H1 (cell line): ENCODE measurements at regions not wholly inside any gene's neighbourhood (a gene's known extent, or its start where the extent isn't known, plus 50 kb on each side); places are given as distances from the start of the nearest gene placed in this dataset.

Experiments
- BCL11A ChIP-seq, 2 experiments: IDR thresholded peaks; one replicate each; pipeline ENCODE4 v1.6.1; 2011; ENCODE audit warnings: low read depth in 2 of 2, low read length in 2 of 2, mild to moderate bottlenecking in 2 of 2
- POLR2AphosphoS5 ChIP-seq: IDR thresholded peaks from 2 replicates; pipeline ENCODE4 v1.6.1; 2011; ENCODE audit warnings: low read depth, low read length
- RNF2 ChIP-seq: fragments of 200-900, 300-1000 bp; sonication (generic); IDR thresholded peaks from 2 replicates; pipeline ENCODE4 v1.7.1; 2016; ENCODE audit warnings: borderline replicate concordance, low read depth, mild to moderate bottlenecking, antibody characterized with exemption, low read length; ENCODE audit not compliant: poor library complexity, severe bottlenecking; ENCODE audit errors: missing control alignments
- TF ChIP-seq, protein P1 (sequence below): fragments of 300-600 bp; sonication (generic); IDR thresholded peaks from 2 replicates; pipeline ENCODE4 v1.7.1; 2012; ENCODE audit warnings: low read length, moderate library complexity, mild to moderate bottlenecking, inconsistent platforms; ENCODE audit not compliant: insufficient replicate concordance
- TF ChIP-seq, protein P2 (sequence below): IDR thresholded peaks from 2 replicates; pipeline ENCODE4 v1.6.1; 2012; ENCODE audit warnings: low read length, inconsistent platforms

DNA sequence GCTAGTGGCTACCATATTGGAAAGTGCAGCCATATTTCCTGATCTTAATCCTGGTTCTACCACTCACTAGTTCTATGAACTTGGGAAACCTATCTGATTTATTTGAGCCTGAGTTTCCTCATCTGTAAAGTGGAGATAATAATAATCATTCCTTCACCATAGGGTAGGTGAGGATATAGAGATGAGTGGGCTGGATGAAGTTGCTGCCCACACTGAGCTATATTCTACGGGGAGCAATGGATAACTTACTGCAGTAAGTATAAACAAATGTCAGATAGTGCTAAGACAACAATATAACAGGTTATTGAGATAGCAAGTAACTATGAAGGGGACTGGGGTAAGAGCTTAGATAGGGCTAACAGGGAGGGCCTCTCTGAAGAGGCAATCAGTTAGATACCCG lies 251.5 kb upstream of the ADAMTS9 start (continued):
- TF ChIP-seq, protein P1, sequence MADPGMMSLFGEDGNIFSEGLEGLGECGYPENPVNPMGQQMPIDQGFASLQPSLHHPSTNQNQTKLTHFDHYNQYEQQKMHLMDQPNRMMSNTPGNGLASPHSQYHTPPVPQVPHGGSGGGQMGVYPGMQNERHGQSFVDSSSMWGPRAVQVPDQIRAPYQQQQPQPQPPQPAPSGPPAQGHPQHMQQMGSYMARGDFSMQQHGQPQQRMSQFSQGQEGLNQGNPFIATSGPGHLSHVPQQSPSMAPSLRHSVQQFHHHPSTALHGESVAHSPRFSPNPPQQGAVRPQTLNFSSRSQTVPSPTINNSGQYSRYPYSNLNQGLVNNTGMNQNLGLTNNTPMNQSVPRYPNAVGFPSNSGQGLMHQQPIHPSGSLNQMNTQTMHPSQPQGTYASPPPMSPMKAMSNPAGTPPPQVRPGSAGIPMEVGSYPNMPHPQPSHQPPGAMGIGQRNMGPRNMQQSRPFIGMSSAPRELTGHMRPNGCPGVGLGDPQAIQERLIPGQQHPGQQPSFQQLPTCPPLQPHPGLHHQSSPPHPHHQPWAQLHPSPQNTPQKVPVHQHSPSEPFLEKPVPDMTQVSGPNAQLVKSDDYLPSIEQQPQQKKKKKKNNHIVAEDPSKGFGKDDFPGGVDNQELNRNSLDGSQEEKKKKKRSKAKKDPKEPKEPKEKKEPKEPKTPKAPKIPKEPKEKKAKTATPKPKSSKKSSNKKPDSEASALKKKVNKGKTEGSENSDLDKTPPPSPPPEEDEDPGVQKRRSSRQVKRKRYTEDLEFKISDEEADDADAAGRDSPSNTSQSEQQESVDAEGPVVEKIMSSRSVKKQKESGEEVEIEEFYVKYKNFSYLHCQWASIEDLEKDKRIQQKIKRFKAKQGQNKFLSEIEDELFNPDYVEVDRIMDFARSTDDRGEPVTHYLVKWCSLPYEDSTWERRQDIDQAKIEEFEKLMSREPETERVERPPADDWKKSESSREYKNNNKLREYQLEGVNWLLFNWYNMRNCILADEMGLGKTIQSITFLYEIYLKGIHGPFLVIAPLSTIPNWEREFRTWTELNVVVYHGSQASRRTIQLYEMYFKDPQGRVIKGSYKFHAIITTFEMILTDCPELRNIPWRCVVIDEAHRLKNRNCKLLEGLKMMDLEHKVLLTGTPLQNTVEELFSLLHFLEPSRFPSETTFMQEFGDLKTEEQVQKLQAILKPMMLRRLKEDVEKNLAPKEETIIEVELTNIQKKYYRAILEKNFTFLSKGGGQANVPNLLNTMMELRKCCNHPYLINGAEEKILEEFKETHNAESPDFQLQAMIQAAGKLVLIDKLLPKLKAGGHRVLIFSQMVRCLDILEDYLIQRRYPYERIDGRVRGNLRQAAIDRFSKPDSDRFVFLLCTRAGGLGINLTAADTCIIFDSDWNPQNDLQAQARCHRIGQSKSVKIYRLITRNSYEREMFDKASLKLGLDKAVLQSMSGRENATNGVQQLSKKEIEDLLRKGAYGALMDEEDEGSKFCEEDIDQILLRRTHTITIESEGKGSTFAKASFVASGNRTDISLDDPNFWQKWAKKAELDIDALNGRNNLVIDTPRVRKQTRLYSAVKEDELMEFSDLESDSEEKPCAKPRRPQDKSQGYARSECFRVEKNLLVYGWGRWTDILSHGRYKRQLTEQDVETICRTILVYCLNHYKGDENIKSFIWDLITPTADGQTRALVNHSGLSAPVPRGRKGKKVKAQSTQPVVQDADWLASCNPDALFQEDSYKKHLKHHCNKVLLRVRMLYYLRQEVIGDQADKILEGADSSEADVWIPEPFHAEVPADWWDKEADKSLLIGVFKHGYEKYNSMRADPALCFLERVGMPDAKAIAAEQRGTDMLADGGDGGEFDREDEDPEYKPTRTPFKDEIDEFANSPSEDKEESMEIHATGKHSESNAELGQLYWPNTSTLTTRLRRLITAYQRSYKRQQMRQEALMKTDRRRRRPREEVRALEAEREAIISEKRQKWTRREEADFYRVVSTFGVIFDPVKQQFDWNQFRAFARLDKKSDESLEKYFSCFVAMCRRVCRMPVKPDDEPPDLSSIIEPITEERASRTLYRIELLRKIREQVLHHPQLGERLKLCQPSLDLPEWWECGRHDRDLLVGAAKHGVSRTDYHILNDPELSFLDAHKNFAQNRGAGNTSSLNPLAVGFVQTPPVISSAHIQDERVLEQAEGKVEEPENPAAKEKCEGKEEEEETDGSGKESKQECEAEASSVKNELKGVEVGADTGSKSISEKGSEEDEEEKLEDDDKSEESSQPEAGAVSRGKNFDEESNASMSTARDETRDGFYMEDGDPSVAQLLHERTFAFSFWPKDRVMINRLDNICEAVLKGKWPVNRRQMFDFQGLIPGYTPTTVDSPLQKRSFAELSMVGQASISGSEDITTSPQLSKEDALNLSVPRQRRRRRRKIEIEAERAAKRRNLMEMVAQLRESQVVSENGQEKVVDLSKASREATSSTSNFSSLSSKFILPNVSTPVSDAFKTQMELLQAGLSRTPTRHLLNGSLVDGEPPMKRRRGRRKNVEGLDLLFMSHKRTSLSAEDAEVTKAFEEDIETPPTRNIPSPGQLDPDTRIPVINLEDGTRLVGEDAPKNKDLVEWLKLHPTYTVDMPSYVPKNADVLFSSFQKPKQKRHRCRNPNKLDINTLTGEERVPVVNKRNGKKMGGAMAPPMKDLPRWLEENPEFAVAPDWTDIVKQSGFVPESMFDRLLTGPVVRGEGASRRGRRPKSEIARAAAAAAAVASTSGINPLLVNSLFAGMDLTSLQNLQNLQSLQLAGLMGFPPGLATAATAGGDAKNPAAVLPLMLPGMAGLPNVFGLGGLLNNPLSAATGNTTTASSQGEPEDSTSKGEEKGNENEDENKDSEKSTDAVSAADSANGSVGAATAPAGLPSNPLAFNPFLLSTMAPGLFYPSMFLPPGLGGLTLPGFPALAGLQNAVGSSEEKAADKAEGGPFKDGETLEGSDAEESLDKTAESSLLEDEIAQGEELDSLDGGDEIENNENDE: no peak
- TF ChIP-seq, protein P2, sequence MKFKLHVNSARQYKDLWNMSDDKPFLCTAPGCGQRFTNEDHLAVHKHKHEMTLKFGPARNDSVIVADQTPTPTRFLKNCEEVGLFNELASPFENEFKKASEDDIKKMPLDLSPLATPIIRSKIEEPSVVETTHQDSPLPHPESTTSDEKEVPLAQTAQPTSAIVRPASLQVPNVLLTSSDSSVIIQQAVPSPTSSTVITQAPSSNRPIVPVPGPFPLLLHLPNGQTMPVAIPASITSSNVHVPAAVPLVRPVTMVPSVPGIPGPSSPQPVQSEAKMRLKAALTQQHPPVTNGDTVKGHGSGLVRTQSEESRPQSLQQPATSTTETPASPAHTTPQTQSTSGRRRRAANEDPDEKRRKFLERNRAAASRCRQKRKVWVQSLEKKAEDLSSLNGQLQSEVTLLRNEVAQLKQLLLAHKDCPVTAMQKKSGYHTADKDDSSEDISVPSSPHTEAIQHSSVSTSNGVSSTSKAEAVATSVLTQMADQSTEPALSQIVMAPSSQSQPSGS: no peak
- TF ChIP-seq BCL11A (IDR thresholded peaks at IDR 0.05; ENCODE audit: low read depth in 2 of 2, low read length in 2 of 2): no peak
- no peak for TF ChIP-seq RNF2
- no peak for TF ChIP-seq POLR2AphosphoS5
